GM10266 (cell line): ENCODE measurements at regions not wholly inside any gene's neighbourhood (a gene's known extent, or its start where the extent isn't known, plus 50 kb on each side); places are given as distances from the start of the nearest gene placed in this dataset.

Source experiments
- DNase-seq: peaks from one replicate; pipeline ENCODE4 v3.0.0; 2012; ENCODE audit errors: extremely low spot score
- TF ChIP-seq, protein P1 (sequence below): IDR thresholded peaks from 2 replicates; pipeline ENCODE4 v1.5.1; 2012; ENCODE audit warnings: mild to moderate bottlenecking, low read depth; ENCODE audit not compliant: control insufficient read depth, insufficient read depth; ENCODE audit errors: missing control alignments

DNA sequence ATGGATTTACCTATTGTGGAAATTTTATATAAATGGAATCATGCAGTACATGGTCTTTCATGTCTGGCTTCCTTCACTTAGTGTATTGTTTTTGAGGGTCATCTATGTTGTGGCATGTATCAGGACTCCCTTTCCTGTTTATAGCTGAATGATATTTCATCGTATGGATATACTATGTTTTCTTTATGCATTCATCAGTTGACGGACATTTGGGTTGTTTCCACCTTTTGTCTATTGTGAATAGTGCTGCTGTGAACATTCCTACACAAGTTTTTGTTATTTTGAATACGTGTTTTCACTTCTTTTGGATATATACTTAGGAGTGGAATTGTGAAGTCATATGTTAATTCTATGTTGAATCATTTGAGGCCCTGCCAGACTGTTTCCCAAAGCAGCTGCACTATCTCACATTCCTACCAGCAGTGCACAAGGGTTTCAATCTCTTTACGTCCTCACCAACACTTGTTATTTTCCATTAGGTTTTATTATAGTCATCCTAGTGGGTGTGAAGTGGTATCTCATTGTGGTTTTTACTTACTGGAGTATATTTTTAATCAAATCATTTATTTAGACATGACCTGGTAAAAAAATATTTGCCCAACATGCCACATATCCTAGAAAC, 262.7 kb downstream of the DLEU7 start:
- TF ChIP-seq, protein P1, sequence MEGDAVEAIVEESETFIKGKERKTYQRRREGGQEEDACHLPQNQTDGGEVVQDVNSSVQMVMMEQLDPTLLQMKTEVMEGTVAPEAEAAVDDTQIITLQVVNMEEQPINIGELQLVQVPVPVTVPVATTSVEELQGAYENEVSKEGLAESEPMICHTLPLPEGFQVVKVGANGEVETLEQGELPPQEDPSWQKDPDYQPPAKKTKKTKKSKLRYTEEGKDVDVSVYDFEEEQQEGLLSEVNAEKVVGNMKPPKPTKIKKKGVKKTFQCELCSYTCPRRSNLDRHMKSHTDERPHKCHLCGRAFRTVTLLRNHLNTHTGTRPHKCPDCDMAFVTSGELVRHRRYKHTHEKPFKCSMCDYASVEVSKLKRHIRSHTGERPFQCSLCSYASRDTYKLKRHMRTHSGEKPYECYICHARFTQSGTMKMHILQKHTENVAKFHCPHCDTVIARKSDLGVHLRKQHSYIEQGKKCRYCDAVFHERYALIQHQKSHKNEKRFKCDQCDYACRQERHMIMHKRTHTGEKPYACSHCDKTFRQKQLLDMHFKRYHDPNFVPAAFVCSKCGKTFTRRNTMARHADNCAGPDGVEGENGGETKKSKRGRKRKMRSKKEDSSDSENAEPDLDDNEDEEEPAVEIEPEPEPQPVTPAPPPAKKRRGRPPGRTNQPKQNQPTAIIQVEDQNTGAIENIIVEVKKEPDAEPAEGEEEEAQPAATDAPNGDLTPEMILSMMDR = no peak
- DNase-seq = no peak

DNA sequence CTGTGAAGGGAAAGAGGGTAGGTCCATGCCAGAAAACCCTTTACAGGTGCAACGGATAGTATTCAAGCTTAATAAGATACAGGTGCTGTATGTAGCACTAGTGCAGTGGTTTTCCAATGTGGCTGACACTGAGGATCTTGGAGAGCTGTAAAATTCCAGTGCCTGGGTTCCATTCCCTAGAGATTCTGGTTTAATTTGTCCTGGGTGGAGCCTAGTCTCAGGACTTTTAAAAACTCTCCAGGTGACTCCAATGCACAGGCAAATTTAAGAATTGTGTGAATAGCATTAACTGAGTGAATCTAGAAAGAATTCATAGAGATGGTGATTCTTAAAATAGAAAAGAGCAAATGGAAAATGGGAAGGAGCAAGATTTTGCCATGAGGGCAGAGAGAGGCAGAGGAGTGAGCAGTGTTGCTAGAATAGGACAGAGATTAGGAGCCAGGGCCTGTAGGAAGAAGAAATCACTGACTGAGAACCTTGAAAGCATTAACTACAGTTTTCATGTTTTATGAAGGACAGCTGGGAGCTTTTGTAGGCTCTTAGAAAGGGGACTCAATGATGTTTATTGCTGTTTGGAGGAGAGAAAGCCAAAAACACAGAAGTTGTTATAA, 261.8 kb downstream of the DLEU7 start:
- TF ChIP-seq, protein P1 = no peak

DNA sequence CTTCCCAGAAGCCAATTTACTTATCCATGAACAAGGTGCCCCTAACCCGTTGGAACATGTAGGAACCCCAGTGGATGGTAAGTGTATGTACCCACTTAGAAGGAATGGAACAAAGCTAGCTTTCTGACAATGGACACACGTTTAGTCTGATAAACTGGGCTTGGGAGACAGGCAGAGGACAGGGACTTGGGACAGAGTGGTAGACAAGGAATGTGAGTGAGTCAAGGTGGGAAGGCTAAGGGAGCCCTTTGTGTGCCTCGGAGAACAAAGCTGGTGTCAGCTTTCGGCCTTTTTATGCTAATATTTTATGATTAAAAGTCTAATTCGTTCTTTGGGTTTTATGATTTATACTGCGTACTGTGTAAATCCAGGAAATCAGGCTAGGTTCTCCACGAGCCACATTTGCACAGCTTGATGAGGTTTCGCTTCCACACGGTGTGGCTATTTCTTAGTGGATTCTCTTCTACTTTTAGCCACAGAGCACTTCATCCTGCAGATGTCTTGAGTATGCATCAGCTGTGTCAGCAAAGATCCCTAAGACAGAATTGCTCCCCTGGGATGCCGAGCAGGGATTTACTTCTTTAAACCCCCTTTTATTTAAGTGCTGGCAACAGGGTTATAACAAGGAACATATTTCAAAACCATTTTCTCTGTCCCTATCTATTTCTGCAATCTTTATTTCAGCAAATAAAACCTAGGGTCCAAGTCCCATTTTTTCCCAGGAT, 258.5 kb downstream of the DLEU7 start:
- DNase-seq = no peak
- TF ChIP-seq, protein P1 = no peak

More for the DNA sequence above, 261.8 kb downstream of the DLEU7 start:
- DNase-seq = no peak

DNA sequence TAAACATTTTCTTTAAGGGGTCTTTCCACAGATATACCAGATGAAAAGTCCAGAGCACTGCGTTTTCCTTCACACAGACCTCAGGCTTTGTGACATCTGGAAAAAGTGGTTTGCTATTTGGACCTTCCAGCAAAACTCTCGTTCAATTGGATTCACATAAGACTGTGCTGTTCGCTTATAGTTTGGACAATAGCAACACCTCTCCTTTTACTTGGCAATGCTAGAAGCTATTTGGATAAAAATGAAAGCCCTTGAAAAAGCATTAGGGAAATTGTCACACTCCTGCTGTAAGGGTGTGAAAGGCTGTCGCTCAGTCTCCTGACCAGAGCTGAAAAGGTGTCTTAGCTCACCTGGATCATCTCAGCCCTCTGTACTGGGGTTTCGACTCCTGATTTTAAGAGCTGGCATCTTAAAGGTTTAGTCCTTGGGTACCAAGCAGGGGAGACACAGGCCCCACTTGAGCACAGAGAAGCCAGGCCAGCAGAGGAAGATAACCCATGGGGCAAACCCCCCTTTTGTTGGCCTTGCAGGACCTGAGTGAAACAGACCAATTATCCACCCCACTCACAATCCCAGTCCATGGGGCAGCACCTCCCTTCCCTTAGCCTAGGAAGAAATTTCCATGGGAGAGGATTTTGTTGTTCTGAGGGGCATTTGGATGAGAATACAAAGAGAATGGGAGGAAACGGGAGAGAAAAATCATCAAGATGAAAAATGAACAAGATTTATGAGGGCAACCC, 257.6 kb downstream of the DLEU7 start:
- TF ChIP-seq, protein P1 = no peak
- no peak for DNase-seq

DNA sequence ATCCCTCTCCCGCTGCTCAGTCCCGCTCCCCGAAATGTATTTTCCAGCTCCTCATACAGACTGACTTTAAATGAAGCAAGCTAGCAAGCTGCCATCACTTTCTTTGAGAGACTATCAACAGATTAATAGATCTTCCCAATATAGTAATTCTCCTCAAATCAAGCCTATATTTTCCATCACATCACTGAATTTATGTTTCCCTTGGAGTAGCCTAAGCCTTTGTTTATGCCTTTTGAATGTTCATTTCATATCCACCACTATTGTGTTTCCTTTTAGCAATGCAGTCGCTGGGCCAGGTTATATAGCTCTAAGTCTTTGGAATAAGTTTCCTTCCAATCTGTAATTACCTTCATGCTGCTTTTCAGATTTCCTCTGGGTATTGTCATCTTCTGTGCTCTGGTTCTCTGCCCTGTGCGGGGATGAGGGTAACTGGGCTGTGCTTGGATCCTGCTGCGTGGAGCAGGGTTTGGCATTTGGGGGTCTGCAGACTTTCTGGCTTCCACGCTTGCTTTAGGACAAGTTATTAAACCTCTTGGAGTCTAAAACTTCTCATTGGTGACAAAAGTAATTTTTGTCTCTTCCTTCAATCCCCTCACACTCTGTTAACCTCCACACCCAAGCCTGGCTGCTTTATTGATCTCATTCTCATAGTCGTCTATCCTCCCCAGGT, 256.9 kb downstream of the DLEU7 start:
- TF ChIP-seq, protein P1 = no peak
- DNase-seq = no peak

DNA sequence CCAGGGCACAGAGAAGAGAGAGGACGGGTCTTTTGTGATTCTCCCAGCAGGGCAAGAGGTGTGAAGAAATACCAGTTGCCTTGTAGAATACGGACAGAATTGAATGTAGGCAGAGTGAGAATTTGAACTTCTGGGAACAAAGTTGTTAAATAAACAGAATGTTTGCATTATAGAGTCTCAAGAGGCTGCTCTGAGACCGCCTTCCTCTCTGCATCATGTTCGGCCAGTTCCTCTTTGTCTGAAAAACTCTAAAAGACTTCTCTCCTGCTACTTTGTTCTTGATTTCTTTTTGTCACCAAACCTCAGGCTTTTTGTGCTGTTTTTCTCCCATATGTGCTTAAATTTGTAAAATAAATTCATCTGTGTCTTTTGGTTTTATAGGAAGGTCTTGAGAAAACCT, 256.4 kb downstream of the DLEU7 start:
- TF ChIP-seq, protein P1 = no peak
- no peak for DNase-seq
